CD4-positive, alpha-beta T cell (primary cell): ENCODE measurements at regions not wholly inside any gene's neighbourhood (a gene's known extent, or its start where the extent isn't known, plus 50 kb on each side); places are given as distances from the start of the nearest gene placed in this dataset.

Source experiments
- ATAC-seq: fragments of 200-7000 bp; cut with Tn5 transposase; one replicate; pipeline ENCODE4 v1.10.0; 2022; ENCODE audit warnings: mild to moderate bottlenecking; ENCODE audit not compliant: poor library complexity
- CTCF ChIA-PET: fragments of 350-600 bp; sonication (Branson Sonifier 250); formaldehyde crosslinking; loops from one replicate; lab custom pipeline; 2021; ENCODE audit warnings: antibody characterized with exemption, inconsistent platforms; lab: Charles Lee
- POLR2A ChIA-PET: fragments of 350-600 bp; sonication (Branson Sonifier 250); formaldehyde crosslinking; loops from one replicate; lab custom pipeline; 2021; ENCODE audit warnings: antibody characterized with exemption, inconsistent platforms; lab: Charles Lee
- DNase-seq, 14 experiments: peaks; one replicate each; pipeline ENCODE4 v3.0.0-alpha.2; 2013 to 2020; ENCODE audit warnings: mixed read lengths in 2 of 14
- H3K27ac ChIP-seq, 2 donors: one replicate each; pipeline versions ENCODE4 v1.5.1 to v1.7.0; 2013; ENCODE audit warnings: low read length in 2 of 2, low read depth in 1 of 2, mild to moderate bottlenecking in 1 of 2
- H3K27me3 ChIP-seq, 2 experiments: 1 replicate in 1 of 2; 2 replicates in 1 of 2; pipeline versions ENCODE4 v1.6.1 to v1.7.0; 2013; ENCODE audit warnings: low read length in 2 of 2, control low read depth in 1 of 2, mild to moderate bottlenecking in 1 of 2, moderate library complexity in 1 of 2; ENCODE audit not compliant: insufficient read depth in 2 of 2, control insufficient read depth in 1 of 2
- H3K36me3 ChIP-seq: one replicate; pipeline ENCODE4 v1.6.1; 2013; ENCODE audit warnings: low read length, control low read depth; ENCODE audit not compliant: insufficient read depth
- H3K4me1 ChIP-seq: one replicate; pipeline ENCODE4 v1.6.1; 2013; ENCODE audit warnings: low read length, control low read depth; ENCODE audit not compliant: insufficient read depth
- H3K4me3 ChIP-seq: one replicate; pipeline ENCODE4 v1.5.1; 2013; ENCODE audit warnings: mild to moderate bottlenecking, low read length, moderate library complexity
- H3K9me3 ChIP-seq, 2 experiments: 1 replicate in 1 of 2; 2 replicates in 1 of 2; pipeline versions ENCODE4 v1.6.1 to v1.7.0; 2013; ENCODE audit warnings: low read length in 2 of 2, mild to moderate bottlenecking in 2 of 2, control low read depth in 1 of 2, moderate library complexity in 1 of 2; ENCODE audit not compliant: control insufficient read depth in 1 of 2, insufficient read depth in 1 of 2
- H3K27ac Mint-ChIP-seq: one replicate; pipeline ENCODE4 v1.8.0; 2020; ENCODE audit warnings: mixed read lengths
- H3K27me3 Mint-ChIP-seq: one replicate; pipeline ENCODE4 v1.8.0; 2021; ENCODE audit warnings: mixed read lengths
- H3K36me3 Mint-ChIP-seq: one replicate; pipeline ENCODE4 v1.8.0; 2021; ENCODE audit warnings: low read depth, mixed read lengths
- H3K4me1 Mint-ChIP-seq: one replicate; pipeline ENCODE4 v1.8.0; 2021; ENCODE audit warnings: low read depth, mixed read lengths
- H3K4me3 Mint-ChIP-seq: one replicate; pipeline ENCODE4 v1.8.0; 2020; ENCODE audit warnings: mild to moderate bottlenecking, mixed read lengths
- H3K9me3 Mint-ChIP-seq: one replicate; pipeline ENCODE4 v1.8.0; 2020; ENCODE audit warnings: mixed read lengths
- intact Hi-C, 2 experiments: fragments of 100-400 bp; cut with DNase I in 1 of 2; cut with micrococcal nuclease in 1 of 2; formaldehyde crosslinking; loops; one replicate each; pipeline versions ENCODE4 v1.15.1 to v1.9.0; 2023 to 2025; cut with DNase I, micrococcal nuclease
- TF ChIP-seq, protein P1 (sequence below): fragments of 200-600 bp; IDR thresholded peaks from one replicate; pipeline ENCODE4 v1.8.0; 2022; ENCODE audit warnings: antibody characterized with exemption, mild to moderate bottlenecking

DNA sequence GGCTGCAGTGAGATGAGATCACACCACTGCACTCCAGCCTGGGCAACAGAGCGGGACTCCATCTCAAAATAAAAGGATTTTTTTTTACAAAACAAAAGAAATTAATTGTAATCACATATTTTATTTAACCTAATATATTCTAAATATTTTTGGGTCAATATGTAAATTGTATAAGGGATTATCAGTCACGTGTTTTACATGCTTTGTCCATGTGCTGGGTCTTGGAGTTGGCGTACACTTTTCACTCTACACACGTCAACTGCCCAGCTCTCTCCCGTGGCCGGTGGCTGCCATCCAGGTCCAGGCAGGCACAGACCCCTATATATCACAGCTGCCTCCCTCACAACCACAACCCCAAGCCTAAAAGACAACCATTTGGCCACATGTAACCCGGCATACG, 68.1 kb downstream of the RBFOX3 start:
- Mint-ChIP-seq H3K9me3 (no peaks in the 10 kb centered on the region), H3K27ac (no peak overlapping the region), H3K4me1 (no peaks in the 10 kb centered on the region), H3K36me3 (no peaks in the 10 kb centered on the region), H3K27me3 (peaks cover 9% of the 10 kb centered on the region), H3K4me3 (no peak overlapping the region)
- TF ChIP-seq, protein P1, sequence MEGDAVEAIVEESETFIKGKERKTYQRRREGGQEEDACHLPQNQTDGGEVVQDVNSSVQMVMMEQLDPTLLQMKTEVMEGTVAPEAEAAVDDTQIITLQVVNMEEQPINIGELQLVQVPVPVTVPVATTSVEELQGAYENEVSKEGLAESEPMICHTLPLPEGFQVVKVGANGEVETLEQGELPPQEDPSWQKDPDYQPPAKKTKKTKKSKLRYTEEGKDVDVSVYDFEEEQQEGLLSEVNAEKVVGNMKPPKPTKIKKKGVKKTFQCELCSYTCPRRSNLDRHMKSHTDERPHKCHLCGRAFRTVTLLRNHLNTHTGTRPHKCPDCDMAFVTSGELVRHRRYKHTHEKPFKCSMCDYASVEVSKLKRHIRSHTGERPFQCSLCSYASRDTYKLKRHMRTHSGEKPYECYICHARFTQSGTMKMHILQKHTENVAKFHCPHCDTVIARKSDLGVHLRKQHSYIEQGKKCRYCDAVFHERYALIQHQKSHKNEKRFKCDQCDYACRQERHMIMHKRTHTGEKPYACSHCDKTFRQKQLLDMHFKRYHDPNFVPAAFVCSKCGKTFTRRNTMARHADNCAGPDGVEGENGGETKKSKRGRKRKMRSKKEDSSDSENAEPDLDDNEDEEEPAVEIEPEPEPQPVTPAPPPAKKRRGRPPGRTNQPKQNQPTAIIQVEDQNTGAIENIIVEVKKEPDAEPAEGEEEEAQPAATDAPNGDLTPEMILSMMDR: no peak
- ATAC-seq: no peak
- CTCF ChIA-PET: no interaction called here
- H3K9me3 ChIP-seq: no peaks in the 10 kb centered on the region
- POLR2A ChIA-PET: no interaction called here
- H3K4me3 ChIP-seq: no peak overlapping the region
- H3K27me3 ChIP-seq: no peaks in the 10 kb centered on the region
- intact Hi-C loops: no loop called here
- H3K4me1 ChIP-seq: no peaks in the 10 kb centered on the region
- DNase-seq: no peak
- H3K27ac ChIP-seq: no peak overlapping the region
- no peaks in the 10 kb centered on the region for H3K36me3 ChIP-seq

DNA sequence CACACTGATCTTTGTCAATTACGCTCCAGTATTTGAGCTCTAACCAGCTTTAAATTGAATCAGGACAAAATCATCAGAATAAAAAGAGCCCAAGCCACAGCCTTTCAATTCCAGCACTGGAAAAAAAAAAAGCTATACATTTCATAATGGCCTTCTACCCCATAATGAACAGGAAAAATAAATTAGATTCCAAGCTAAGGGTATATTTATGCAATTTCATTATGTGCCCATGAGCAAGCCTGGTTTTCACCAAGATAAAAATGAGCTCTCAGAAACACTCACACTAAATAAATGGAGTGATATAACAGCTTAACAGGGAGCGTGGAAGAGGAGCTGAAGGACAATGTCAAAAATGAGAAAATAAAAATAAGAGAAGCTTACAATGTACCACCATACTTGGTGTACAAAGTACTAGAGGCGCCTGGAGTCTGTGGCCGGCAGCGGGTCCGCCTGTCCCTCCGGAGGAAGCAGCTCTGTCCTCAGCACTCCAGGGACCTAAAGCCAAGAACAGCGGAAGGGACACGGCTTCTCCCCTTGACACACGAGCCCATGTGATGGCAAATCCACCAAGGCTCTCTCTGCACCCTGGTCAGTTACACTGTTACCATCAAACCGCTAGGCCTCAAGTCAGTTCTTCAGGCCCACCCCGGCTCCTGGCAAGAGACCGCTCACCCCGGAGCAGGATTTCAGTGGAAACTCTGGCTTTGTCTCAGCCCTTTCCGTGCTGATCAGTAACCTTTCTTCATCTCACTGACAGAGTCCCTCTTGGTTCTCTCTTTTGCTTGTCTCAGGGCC, 69.6 kb downstream of the RBFOX3 start:
- Mint-ChIP-seq H3K36me3 (no peaks in the 10 kb centered on the region), H3K4me3 (no peak overlapping the region), H3K9me3 (no peaks in the 10 kb centered on the region), H3K27ac (no peak overlapping the region), H3K27me3 (peaks cover 8% of the 10 kb centered on the region), H3K4me1 (no peaks in the 10 kb centered on the region)
- intact Hi-C loops: no loop called here
- ATAC-seq: no peak
- POLR2A ChIA-PET: no interaction called here
- TF ChIP-seq, protein P1: no peak
- Histone ChIP-seq H3K4me1 (no peaks in the 10 kb centered on the region), H3K27ac (no peak overlapping the region), H3K27me3 (no peaks in the 10 kb centered on the region), H3K36me3 (no peaks in the 10 kb centered on the region), H3K9me3 (no peaks in the 10 kb centered on the region), H3K4me3 (no peak overlapping the region)
- DNase-seq: no peak
- CTCF ChIA-PET: no interaction called here

DNA sequence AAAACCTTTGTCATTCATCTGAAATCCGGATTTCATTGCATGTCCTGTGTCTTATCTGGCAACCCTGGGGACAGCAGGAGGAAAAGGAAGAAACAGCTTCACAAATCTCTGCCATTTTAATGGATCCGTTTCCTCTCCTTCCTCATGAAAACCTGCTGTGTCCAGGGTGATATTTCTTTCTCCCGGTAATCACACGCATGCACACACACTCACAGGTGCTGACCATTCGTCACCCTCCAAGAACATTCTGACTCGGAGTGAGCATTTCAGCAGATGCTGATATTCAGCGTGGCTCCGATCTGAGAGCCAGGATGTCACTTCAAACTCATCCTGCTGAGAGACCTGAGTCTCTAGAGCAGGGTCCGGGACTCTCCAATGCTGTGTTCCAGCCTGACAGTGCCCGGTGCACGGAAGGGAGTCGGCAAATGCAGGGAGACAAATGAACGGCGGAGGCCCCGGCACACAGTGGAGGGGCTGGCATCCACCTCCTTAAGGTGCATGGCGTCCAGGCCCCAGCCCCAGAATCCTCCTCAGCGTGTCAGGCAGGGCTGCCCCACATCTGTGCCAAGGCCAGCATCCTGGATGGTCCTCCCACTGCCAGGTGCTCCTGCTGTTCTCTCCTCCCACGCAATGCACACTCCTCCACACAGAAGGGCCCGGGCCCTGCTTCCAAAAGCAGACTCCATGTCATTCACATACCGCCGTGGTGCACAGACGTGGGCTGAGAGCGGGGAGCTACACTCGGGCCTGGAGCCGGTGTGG, 70.7 kb downstream of the RBFOX3 start:
- Mint-ChIP-seq H3K27ac (no peak overlapping the region), H3K4me1 (no peaks in the 10 kb centered on the region), H3K27me3 (no peaks in the 10 kb centered on the region), H3K9me3 (no peaks in the 10 kb centered on the region), H3K36me3 (no peaks in the 10 kb centered on the region), H3K4me3 (no peak overlapping the region)
- ChIA-PET POLR2A (no interaction called here), CTCF (no interaction called here)
- ATAC-seq (no peak), DNase-seq (no peak)
- intact Hi-C loops: no loop called here
- Histone ChIP-seq H3K9me3 (no peaks in the 10 kb centered on the region), H3K27me3 (no peaks in the 10 kb centered on the region), H3K36me3 (no peaks in the 10 kb centered on the region), H3K4me1 (no peaks in the 10 kb centered on the region), H3K4me3 (no peak overlapping the region), H3K27ac (no peak overlapping the region)
- TF ChIP-seq, protein P1: no peak
